ENCODE measurements at regions not wholly inside any gene's neighbourhood (a gene's known extent, or its start where the extent isn't known, plus 50 kb on each side); places are given as distances from the start of the nearest gene placed in this dataset.
"Not testable (repeated sequence)": the region's sequence is repeated elsewhere in the genome, so short reads cannot be mapped to it uniquely, and the experiment has no call there.

GRCh38 chr5:123294544-123294943 lies 128.7 kb downstream of the CEP120 start:
- no peak for FAIRE-seq

- no peak for FAIRE-seq
These were observed 134.0 kb downstream of the CEP120 start for GRCh38 chr5:123289210-123289609.

- peak; percentile 21 for FAIRE-seq
These were observed 135.3 kb downstream of the CEP120 start for GRCh38 chr5:123287881-123288280.

DNA sequence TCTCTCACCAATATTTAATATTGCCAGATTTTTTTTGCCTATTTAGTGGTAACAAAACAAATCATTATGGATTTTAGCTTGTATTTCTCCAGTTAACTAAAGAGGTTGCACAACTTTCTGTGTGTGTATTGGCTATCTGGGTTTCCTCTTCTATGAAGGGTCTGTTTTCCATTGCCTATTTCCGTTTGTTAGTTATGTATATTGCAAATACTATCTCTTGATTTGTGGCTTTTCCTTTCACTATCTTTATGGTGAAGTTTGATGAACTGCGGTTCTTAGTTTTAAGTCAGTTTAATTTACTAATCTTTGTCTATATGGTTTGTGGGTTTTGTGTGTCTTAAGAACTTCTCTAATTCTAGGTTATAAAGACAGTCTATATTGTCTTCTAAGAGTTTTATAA lies 136.3 kb downstream of the CEP120 start:
- no peak for FAIRE-seq

DNA sequence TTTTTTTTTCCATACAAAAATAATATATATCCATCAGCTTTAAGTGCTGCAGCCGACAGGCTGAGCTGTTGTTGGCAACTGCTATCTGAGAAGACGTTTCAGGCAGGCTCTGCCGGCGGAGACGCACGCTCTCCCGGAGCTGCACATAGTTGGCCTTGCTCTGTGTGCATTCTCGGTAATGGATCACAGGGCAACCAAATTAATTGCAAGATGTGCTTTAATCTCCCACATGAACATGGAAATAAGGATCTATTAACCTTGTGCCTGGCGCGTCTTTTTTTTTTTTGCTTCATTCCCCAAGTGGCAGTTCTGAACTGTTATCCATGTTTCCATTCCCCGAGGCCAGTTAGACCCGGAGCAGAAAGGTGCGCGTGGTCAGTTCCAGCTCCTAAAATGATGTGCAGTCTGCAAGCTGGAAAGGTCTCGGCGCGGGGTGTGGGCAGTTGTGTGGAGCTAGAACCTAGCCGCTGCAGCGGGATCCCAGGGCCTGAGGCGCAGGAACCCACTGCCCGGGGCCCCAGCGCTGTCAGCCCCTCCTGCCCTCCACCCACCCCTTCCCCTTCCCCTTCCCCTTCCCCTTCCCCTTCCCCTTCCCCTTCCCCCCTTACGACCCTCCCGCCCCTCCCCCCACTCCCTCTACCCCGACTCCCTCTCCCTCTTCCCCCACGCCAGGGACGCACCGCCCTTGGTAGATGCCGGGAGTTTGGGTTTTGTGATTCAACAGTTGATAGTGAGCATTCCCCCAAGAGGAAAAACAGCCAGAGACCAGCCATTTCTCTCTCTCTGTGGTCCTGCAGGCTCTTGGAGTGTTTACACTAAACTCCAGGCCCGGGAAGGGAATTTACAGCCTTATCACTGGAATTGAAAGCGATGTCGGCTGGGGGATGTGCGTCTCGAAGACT lies 137.8 kb downstream of the CEP120 start:
- no peak for FAIRE-seq

GRCh38 chr5:123283499-123283898 lies 139.7 kb downstream of the CEP120 start:
- no peak for FAIRE-seq

DNA sequence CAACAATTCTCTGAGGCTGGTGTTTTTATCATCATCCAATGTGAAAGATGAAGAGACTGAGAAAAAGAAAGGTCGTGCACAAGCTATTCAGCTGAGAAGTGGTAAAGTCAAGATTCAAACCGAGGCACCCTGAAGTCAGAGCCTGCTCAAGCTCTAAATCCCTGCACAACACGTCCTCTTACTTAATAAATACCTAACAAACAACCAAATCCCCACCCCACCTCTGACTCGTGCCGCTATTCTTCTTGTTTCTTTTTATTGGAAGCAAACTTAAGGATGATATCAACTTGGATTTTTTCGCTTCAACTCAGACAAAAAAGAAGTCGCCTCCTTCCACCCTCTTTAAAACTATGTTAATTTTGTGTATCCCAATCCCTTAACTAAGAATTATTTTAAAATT lies 140.2 kb downstream of the CEP120 start:
- no peak for FAIRE-seq

DNA sequence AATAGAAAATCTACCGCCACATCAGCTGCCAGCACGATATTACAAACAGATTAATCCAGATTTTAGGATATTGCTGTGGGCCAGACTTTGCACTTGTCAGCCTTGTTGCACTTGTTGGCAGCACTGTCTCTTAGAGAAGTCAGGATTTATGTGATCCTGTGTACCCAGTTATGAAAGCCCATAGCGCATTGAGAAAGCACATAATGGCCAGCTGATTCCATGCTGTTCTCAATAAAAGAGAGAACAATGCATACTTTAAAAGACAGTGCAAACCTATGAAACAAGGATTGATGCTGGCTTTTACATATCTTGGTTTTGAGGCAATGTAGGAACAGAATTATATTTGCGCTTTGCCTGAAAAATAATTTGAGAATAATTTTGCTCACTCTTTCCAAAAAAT lies 140.8 kb downstream of the CEP120 start:
- no peak for FAIRE-seq

DNA sequence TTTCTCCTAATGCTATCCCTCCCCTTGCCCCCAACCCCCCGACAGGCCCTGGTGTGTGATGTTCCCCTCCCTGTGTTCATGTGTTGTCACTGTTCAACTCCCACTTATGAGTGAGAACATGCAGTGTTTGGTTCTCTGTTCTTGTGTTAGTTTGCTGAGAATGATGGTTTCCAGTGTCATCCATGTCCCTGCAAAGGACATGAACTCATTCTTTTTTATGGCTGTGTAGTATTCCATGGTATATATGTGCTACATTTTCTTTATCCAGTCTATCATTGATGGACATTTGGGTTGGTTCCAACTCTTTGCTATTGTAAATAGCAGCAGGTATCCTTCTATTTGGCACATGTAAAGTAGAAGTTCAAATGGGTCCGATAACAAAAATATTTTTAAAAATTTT lies 142.3 kb downstream of the CEP120 start:
- FAIRE-seq, result not testable (repeated sequence)

GRCh38 chr5:123279136-123279535 lies 144.1 kb downstream of the CEP120 start:
- no peak for FAIRE-seq

GRCh38 chr5:123278284-123278683 lies 144.9 kb downstream of the CEP120 start:
- no peak for FAIRE-seq

DNA sequence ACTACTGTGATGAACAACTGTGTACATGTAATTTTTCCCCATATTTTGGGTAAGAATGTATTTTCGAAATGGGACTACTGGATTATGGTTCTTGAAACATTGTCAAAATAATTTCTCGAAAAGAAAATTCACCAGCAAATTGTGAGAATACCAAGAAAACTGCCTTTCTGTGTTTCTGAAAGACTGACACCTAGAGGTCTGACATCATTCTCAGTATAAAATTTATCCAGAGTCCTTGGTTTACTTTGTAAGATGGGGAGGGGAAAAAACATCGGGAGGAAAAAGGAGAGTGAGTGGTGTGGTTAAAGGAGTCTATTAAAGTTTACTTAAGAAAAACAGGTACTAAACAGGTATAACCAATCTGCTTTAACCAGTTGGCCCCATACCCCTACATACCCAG lies 149.2 kb downstream of the CEP120 start:
- FAIRE-seq, result no peak

DNA sequence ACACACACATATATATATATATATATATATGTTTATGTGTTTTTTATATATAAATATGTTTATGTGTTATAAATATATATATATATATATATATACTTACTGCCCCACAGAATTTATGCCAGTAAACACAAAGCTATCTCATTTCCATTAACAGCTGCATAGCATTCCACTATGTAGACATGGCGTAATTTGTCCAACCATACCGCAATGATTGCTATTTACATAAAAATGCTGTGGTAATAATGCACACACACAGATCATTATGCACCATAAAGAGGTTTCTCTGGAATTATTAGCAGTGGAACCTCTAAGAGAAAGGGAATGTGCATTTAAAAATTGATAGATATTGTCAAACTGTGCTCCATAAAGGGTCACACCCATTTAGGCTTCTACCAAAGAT lies 150.1 kb downstream of the CEP120 start:
- FAIRE-seq, result no peak

DNA sequence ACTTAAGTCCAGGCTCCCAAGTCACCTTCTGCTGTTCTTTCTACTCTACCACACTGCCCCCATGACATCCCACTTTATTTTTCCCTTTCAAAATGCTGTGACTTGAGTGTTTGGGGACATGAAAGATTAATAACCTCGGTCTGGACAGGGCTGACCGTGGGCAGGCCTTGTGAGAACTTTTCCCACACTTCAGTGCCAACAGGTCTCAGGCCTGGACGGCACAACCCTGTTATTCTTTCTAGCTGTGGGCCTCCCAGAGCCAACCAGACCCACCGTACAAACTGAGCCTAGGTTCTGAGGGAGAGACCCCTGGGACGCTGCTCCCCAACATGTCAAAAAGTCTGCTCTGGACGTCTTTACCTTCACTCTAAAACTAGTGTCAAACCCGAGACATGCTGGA lies 153.4 kb downstream of the CEP120 start:
- FAIRE-seq, result no peak

DNA sequence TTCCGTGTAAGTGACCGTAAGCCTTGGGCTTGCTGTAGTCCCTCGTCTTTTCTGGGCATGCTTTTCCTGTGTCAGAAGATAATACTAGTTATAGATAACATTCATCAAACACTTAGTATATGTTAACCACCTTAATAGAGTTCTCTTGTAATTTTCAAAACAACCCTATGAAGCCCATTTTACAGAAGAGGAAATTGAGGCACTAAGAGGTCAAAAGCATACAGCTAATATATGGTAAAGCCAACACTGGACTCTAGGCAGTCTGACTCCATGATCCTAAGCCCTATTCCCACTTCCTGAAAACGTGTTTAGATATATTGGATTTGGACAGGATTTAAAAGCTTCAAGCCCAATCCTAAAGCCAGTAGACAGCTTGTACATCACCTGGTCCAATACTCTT lies 153.8 kb downstream of the CEP120 start:
- no peak for FAIRE-seq

DNA sequence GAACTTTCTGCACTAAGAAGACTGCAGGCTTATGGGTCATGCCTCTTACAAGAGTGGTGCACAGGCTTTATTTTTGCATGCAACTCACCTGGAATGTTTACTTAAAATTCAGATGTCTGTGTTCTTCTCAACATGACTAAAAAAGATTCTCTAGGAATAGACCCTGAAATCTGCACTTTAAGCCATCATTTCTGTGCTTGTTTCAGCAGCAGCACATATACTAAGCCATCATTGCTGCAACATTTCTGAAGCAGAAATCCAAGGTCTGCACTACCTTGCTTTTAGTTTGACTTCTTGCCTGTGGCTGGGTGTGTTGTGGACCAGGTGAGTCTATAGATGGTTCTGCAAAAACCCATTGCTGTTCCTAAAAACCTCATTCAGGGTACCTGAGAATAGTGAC lies 156.8 kb downstream of the CEP120 start:
- FAIRE-seq, result no peak

DNA sequence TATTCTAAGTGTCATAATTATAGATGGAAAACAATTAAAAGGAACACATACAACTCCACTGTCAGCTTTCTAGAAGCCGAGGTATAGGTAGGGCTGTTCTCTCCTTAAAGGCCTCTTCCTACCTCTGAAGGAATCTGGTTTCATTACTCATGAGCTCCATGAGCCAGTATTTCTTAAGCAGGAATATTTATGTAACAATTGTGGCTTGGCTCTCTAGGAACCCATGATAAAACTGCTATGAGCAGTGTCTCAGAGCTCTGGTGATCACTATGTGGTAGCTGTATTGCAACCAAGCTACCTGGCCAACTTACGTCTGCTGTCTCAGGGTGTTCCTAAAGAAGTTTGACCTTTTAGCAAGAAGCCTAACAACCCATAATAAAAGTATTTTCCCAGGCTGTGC lies 157.7 kb downstream of the CEP120 start:
- no peak for FAIRE-seq

DNA sequence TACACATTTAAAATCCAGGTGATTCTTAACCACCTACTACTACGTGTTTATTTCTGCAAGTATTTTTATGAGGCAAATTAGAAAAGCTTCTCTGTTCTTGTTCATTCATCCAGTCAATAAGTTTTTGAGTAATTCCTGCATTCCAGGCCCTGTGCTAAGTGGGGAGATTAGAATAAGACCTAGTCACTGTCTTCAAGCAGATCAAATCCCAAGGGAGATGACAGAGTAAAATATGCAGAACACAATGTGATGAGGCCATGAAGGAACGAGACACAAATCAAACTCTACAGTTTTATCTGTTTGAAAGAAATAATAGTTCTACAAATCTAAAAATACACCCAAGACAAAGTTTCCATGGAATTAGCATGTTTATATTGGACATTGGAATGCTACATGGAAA lies 158.8 kb downstream of the CEP120 start:
- no peak for FAIRE-seq

DNA sequence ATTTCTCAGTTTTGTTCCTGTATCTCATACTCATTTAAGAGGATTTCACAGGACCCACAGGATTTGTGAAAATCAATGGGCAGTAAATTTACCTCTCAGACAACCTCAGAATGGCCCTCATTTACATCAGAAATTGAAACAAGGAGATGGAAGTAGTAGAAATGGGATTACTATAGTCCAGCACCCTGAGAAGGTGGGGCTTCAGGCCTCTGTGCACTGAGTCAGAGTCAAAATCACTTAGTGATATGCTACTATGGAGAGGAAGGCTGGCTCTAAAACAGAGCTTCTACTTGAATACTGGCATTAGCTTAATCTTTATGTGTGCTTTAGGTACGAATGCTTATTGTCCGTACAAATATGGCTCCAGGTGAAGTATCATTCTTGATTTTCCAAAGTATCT lies 159.3 kb downstream of the CEP120 start:
- no peak for FAIRE-seq

DNA sequence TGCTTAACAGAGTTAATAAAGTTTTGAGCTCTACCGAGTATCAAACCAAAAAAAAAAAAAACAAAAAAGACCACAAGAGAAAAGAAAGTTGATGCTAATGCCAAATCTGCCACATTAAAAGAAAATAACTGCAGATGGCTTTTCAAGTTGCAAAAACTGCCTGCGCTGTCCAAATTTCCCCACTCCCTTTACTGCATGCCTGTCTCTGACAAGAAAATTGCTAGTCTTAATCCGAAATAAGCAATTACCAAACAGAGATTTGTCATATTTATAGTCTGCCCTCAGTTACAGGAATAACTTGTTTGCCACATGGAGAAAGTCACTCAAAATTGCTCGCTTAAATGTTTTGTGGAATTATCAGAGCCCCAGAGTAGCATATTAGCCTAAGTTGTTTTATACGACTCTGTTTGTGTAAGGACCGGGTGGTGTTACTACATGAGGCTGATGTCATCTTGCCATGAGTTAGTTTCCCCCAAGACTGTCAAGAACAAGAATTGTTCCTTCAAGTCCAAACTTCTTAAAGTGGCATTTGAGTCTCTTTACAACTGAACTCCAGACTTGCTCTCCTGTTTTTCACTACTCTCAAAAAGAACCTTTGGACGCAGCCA lies 160.9 kb downstream of the CEP120 start:
- no peak for FAIRE-seq

- no peak for FAIRE-seq
These were observed 161.5 kb downstream of the CEP120 start for GRCh38 chr5:123261752-123262151.

DNA sequence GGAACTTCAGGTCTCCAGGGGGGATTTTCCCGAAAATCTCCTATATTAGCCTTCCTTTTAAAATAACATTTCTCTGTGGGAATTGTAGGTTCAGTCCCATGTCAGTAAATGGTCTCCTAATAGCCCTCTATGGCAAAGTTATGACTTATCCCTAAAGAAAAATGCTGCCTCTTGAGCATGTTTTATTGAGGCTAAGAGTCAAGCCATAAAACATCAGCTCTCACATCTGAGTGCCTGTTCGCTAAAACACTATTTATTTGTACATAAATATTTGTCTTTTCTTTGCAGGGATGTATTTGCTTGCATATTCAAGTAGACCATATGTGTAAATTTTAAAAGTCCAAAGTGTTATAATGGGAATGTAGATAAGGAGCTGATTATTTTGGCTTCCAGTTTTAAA lies 160.4 kb downstream of the PRDM6 start:
- no peak for FAIRE-seq

- no peak for FAIRE-seq
These were observed 156.6 kb downstream of the PRDM6 start for GRCh38 chr5:123245689-123246088.

- no peak for FAIRE-seq
These were observed 155.4 kb downstream of the PRDM6 start for GRCh38 chr5:123244458-123244857.

All from A204.1 (cell line).